Calu3 (cell line): ENCODE measurements at regions not wholly inside any gene's neighbourhood (a gene's known extent, or its start where the extent isn't known, plus 50 kb on each side); places are given as distances from the start of the nearest gene placed in this dataset.

Experiments used
- BruUV-seq: library from RNA; stranded (reverse); fragments of 400-500 nt; replicated peaks from 2 replicates; lab custom pipeline; 2021; lab: Mats Ljungman, UMichigan
- CTCF ChIA-PET: fragments of 300-600 bp; sonication (Branson Sonifier 250); formaldehyde crosslinking; loops from one replicate; lab custom pipeline; 2022; ENCODE audit warnings: antibody characterized with exemption; lab: Charles Lee
- DNase-seq: peaks from one replicate; pipeline ENCODE4 v3.0.0; 2022
- H3K27ac Mint-ChIP-seq: one replicate; pipeline ENCODE4 v1.8.0; 2022; ENCODE audit warnings: mixed read lengths; ENCODE audit not compliant: unreplicated experiment
- H3K27me3 Mint-ChIP-seq: one replicate; pipeline ENCODE4 v1.8.0; 2022; ENCODE audit warnings: mixed read lengths; ENCODE audit not compliant: unreplicated experiment
- H3K36me3 Mint-ChIP-seq: one replicate; pipeline ENCODE4 v1.8.0; 2022; ENCODE audit warnings: mild to moderate bottlenecking, moderate library complexity, mixed read lengths; ENCODE audit not compliant: insufficient read depth, unreplicated experiment
- H3K4me1 Mint-ChIP-seq: one replicate; pipeline ENCODE4 v1.8.0; 2022; ENCODE audit warnings: mild to moderate bottlenecking, low read depth, mixed read lengths; ENCODE audit not compliant: unreplicated experiment
- H3K4me3 Mint-ChIP-seq: one replicate; pipeline ENCODE4 v1.8.0; 2022; ENCODE audit warnings: mild to moderate bottlenecking, low read depth, moderate library complexity, mixed read lengths; ENCODE audit not compliant: unreplicated experiment
- H3K9me3 Mint-ChIP-seq: one replicate; pipeline ENCODE4 v1.8.0; 2022; ENCODE audit warnings: low read depth, mixed read lengths; ENCODE audit not compliant: unreplicated experiment
- intact Hi-C: fragments of 100-400 bp; cut with micrococcal nuclease; formaldehyde crosslinking; loops from one replicate; pipeline ENCODE4 v1.10.0; 2022; ENCODE audit not compliant: unreplicated experiment
- TF ChIP-seq, protein P1 (sequence below): fragments of 200-600 bp; IDR thresholded peaks from one replicate; pipeline ENCODE4 v1.8.0; 2022; ENCODE audit warnings: antibody characterized with exemption; ENCODE audit not compliant: unreplicated experiment

GRCh38 chr11:101341578-101341977 lies 212.0 kb upstream of the PGR start:
- Mint-ChIP-seq H3K36me3 (no peaks in the 10 kb centered on the region), H3K4me3 (no peak overlapping the region), H3K9me3 (no peaks in the 10 kb centered on the region), H3K4me1 (no peaks in the 10 kb centered on the region), H3K27me3 (peaks cover 22% of the 10 kb centered on the region), H3K27ac (no peak overlapping the region)
- intact Hi-C loops, result no loop called here
- no peak for DNase-seq
- no TSS peak for BruUV-seq
- CTCF ChIA-PET, result no interaction called here
- TF ChIP-seq, protein P1, sequence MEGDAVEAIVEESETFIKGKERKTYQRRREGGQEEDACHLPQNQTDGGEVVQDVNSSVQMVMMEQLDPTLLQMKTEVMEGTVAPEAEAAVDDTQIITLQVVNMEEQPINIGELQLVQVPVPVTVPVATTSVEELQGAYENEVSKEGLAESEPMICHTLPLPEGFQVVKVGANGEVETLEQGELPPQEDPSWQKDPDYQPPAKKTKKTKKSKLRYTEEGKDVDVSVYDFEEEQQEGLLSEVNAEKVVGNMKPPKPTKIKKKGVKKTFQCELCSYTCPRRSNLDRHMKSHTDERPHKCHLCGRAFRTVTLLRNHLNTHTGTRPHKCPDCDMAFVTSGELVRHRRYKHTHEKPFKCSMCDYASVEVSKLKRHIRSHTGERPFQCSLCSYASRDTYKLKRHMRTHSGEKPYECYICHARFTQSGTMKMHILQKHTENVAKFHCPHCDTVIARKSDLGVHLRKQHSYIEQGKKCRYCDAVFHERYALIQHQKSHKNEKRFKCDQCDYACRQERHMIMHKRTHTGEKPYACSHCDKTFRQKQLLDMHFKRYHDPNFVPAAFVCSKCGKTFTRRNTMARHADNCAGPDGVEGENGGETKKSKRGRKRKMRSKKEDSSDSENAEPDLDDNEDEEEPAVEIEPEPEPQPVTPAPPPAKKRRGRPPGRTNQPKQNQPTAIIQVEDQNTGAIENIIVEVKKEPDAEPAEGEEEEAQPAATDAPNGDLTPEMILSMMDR, result no peak

- Mint-ChIP-seq H3K27ac (no peak overlapping the region), H3K27me3 (peaks cover 32% of the 10 kb centered on the region), H3K9me3 (no peaks in the 10 kb centered on the region), H3K36me3 (no peaks in the 10 kb centered on the region), H3K4me3 (no peak overlapping the region), H3K4me1 (no peaks in the 10 kb centered on the region)
- intact Hi-C loops, result no loop called here
- TF ChIP-seq, protein P1, result no peak
- DNase-seq, result no peak
- no TSS peak for BruUV-seq
- CTCF ChIA-PET, result no interaction called here
These were observed 207.2 kb upstream of the PGR start for GRCh38 chr11:101336858-101337257.

DNA sequence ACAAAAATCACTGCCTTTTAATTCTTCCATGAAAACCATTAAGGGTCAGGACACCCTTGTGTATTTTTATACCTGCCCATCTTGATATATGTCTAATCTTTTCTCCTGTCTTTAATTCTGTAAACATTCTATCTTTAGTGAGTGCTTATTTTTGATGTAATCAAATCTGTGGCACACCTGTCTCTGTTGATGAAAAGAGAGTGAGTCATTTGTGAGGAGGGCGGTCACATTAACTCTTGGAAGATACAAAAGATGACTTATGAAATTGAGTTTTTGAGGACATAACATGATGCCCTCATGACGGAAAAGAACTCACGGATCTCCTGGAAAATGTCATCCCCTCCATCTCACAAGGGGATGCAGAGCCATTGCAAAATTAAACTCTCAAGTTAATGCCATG lies 206.5 kb upstream of the PGR start:
- BruUV-seq, result no TSS peak
- Mint-ChIP-seq H3K9me3 (no peaks in the 10 kb centered on the region), H3K4me3 (no peak overlapping the region), H3K4me1 (no peaks in the 10 kb centered on the region), H3K36me3 (no peaks in the 10 kb centered on the region), H3K27ac (no peak overlapping the region), H3K27me3 (peaks cover 33% of the 10 kb centered on the region)
- no peak for DNase-seq
- CTCF ChIA-PET, result no interaction called here
- intact Hi-C loops, result no loop called here
- TF ChIP-seq, protein P1, result no peak

GRCh38 chr11:101334581-101334980 lies 205.0 kb upstream of the PGR start:
- CTCF ChIA-PET, result no interaction called here
- TF ChIP-seq, protein P1, result no peak
- BruUV-seq, result no TSS peak
- Mint-ChIP-seq H3K27ac (no peak overlapping the region), H3K9me3 (no peaks in the 10 kb centered on the region), H3K27me3 (peaks cover 49% of the 10 kb centered on the region), H3K36me3 (no peaks in the 10 kb centered on the region), H3K4me1 (no peaks in the 10 kb centered on the region), H3K4me3 (no peak overlapping the region)
- intact Hi-C loops, result no loop called here
- no peak for DNase-seq
